H9 (cell line): ENCODE measurements at regions not wholly inside any gene's neighbourhood (a gene's known extent, or its start where the extent isn't known, plus 50 kb on each side); places are given as distances from the start of the nearest gene placed in this dataset.

Experiments used
- DNase-seq: peaks from one replicate; pipeline ENCODE4 v3.0.0-alpha.2; 2017
- H2AFZ ChIP-seq: one replicate; pipeline ENCODE4 v1.6.1; 2013; ENCODE audit warnings: mild to moderate bottlenecking, low read length, control low read depth, moderate library complexity
- H2AK5ac ChIP-seq: 2 replicates; pipeline ENCODE4 v1.6.1; 2013; ENCODE audit warnings: low read length, control low read depth, mixed read lengths; ENCODE audit not compliant: insufficient read length
- H2BK120ac ChIP-seq: one replicate; pipeline ENCODE4 v1.6.1; 2013; ENCODE audit warnings: low read depth, mild to moderate bottlenecking, low read length, control low read depth, inconsistent platforms; ENCODE audit not compliant: poor library complexity, severe bottlenecking
- H2BK12ac ChIP-seq: 2 replicates; pipeline ENCODE4 v1.6.1; 2013; ENCODE audit warnings: low read length, control low read depth, mixed read lengths, low read depth; ENCODE audit not compliant: insufficient read length
- H2BK15ac ChIP-seq: 2 replicates; pipeline ENCODE4 v1.6.1; 2013; ENCODE audit warnings: low read depth, low read length, control low read depth
- H2BK20ac ChIP-seq: one replicate; pipeline ENCODE4 v1.6.1; 2013; ENCODE audit warnings: low read depth, mild to moderate bottlenecking, low read length, control low read depth, inconsistent platforms; ENCODE audit not compliant: poor library complexity, severe bottlenecking
- H2BK5ac ChIP-seq: 2 replicates; pipeline ENCODE4 v1.6.1; 2013; ENCODE audit warnings: low read length, control low read depth, mixed read lengths; ENCODE audit not compliant: insufficient read length
- H3K14ac ChIP-seq: 2 replicates; pipeline ENCODE4 v1.6.1; 2013; ENCODE audit warnings: low read length, control low read depth; ENCODE audit not compliant: insufficient read depth
- H3K18ac ChIP-seq: 2 replicates; pipeline ENCODE4 v1.6.1; 2013; ENCODE audit warnings: low read depth, mild to moderate bottlenecking, mixed read lengths, low read length, control low read depth; ENCODE audit not compliant: insufficient read length
- H3K23ac ChIP-seq: 2 replicates; pipeline ENCODE4 v1.6.1; 2013; ENCODE audit warnings: low read length, control low read depth, mixed read lengths, low read depth; ENCODE audit not compliant: insufficient read length
- H3K23me2 ChIP-seq: 2 replicates; pipeline ENCODE4 v1.6.1; 2013; ENCODE audit warnings: low read depth, mild to moderate bottlenecking, mixed read lengths, low read length, control low read depth; ENCODE audit not compliant: insufficient read length, poor library complexity, severe bottlenecking
- H3K27ac ChIP-seq: 2 replicates; pipeline ENCODE4 v1.5.1; 2013; ENCODE audit warnings: low read length, control low read depth, mixed read lengths, low read depth; ENCODE audit not compliant: insufficient read length
- H3K27me3 ChIP-seq: 2 replicates; pipeline ENCODE4 v1.6.1; 2013; ENCODE audit warnings: low read length, control low read depth, inconsistent platforms; ENCODE audit not compliant: insufficient read depth
- H3K4ac ChIP-seq: 2 replicates; pipeline ENCODE4 v1.6.1; 2013; ENCODE audit warnings: low read depth, mild to moderate bottlenecking, control low read depth, inconsistent platforms, low read length, moderate library complexity
- H3K4me1 ChIP-seq: 2 replicates; pipeline ENCODE4 v1.6.1; 2013; ENCODE audit warnings: low read length, control low read depth, inconsistent platforms; ENCODE audit not compliant: insufficient read depth
- H3K4me2 ChIP-seq: 2 replicates; pipeline ENCODE4 v1.6.1; 2013; ENCODE audit warnings: low read length, control low read depth, mixed read lengths; ENCODE audit not compliant: insufficient read length, insufficient read depth
- H3K56ac ChIP-seq: 2 replicates; pipeline ENCODE4 v1.6.1; 2013; ENCODE audit warnings: low read depth, mild to moderate bottlenecking, mixed read lengths, low read length, control low read depth; ENCODE audit not compliant: insufficient read length
- H3K79me1 ChIP-seq: 2 replicates; pipeline ENCODE4 v1.6.1; 2013; ENCODE audit warnings: low read depth, mild to moderate bottlenecking, moderate library complexity, low read length, control low read depth, inconsistent platforms; ENCODE audit not compliant: insufficient read depth, poor library complexity, severe bottlenecking
- H3K79me2 ChIP-seq: 2 replicates; pipeline ENCODE4 v1.6.1; 2013; ENCODE audit warnings: low read length, control low read depth, inconsistent platforms; ENCODE audit not compliant: insufficient read depth
- H3K9ac ChIP-seq: 2 replicates; pipeline ENCODE4 v1.6.1; 2013; ENCODE audit warnings: low read length, control low read depth, mixed read lengths; ENCODE audit not compliant: insufficient read length; ENCODE audit errors: extremely low read depth
- H3K9me3 ChIP-seq: one replicate; pipeline ENCODE4 v1.6.1; 2013; ENCODE audit warnings: low read depth, low read length, inconsistent platforms; ENCODE audit not compliant: control insufficient read depth
- H3T11ph ChIP-seq: one replicate; pipeline ENCODE4 v1.6.1; 2013; ENCODE audit warnings: mild to moderate bottlenecking, low read length, control low read depth, inconsistent platforms
- H4K20me1 ChIP-seq: one replicate; pipeline ENCODE4 v1.6.1; 2013; ENCODE audit not compliant: control insufficient read depth, insufficient read length, insufficient read depth
- H4K5ac ChIP-seq: 2 replicates; pipeline ENCODE4 v1.6.1; 2013; ENCODE audit warnings: low read depth, mild to moderate bottlenecking, mixed read lengths, low read length, control low read depth; ENCODE audit not compliant: insufficient read length
- H4K8ac ChIP-seq: replicated peaks from 2 replicates; pipeline ENCODE4 v1.6.1; 2013; ENCODE audit warnings: low read length, control low read depth, mixed read lengths, low read depth; ENCODE audit not compliant: insufficient read length
- H4K91ac ChIP-seq: 2 replicates; pipeline ENCODE4 v1.6.1; 2013; ENCODE audit warnings: low read depth, mild to moderate bottlenecking, moderate library complexity, mixed read lengths, low read length, control low read depth; ENCODE audit not compliant: insufficient read length
- H3K27ac Mint-ChIP-seq, 3 experiments: 2 replicates in 2 of 3; 3 replicates in 1 of 3; pipeline ENCODE4 v1.8.0; 2020 to 2021; ENCODE audit warnings: mixed read lengths in 3 of 3, mild to moderate bottlenecking in 1 of 3, moderate library complexity in 1 of 3
- H3K27me3 Mint-ChIP-seq: 2 replicates; pipeline ENCODE4 v1.8.0; 2021; ENCODE audit warnings: low read depth, mild to moderate bottlenecking, moderate library complexity, mixed read lengths
- H3K36me3 Mint-ChIP-seq, 3 experiments: 2 replicates in 2 of 3; 3 replicates in 1 of 3; pipeline ENCODE4 v1.8.0; 2020 to 2021; ENCODE audit warnings: low read depth in 3 of 3, mixed read lengths in 3 of 3; ENCODE audit not compliant: insufficient read depth in 1 of 3
- H3K4me1 Mint-ChIP-seq, 2 experiments: 2 replicates each; pipeline ENCODE4 v1.8.0; 2020; ENCODE audit warnings: mixed read lengths in 2 of 2
- H3K4me3 Mint-ChIP-seq, 2 experiments: 2 replicates in 1 of 2; 3 replicates in 1 of 2; pipeline ENCODE4 v1.8.0; 2020 to 2021; ENCODE audit warnings: mild to moderate bottlenecking in 2 of 2, mixed read lengths in 2 of 2, moderate library complexity in 1 of 2
- H3K9me3 Mint-ChIP-seq, 2 experiments: 2 replicates in 1 of 2; 3 replicates in 1 of 2; pipeline ENCODE4 v1.8.0; 2020; ENCODE audit warnings: mild to moderate bottlenecking in 2 of 2, mixed read lengths in 2 of 2, moderate library complexity in 1 of 2
- CTCF ChIP-seq: fragments of 200-600 bp; sonication (generic); conservative IDR thresholded peaks from 3 replicates; pipeline ENCODE4 v1.8.0; 2021; ENCODE audit warnings: antibody characterized with exemption, mild to moderate bottlenecking
- WGBS: extraction: QIAGEN DNeasy Blood & Tissue Kit; methylation state at CpG from one replicate; pipeline ENCODE4 v1.1.7; 2013; ENCODE audit warnings: missing lambda C conversion rate, low lambda C conversion rate, mixed read lengths; ENCODE audit not compliant: insufficient read length; ENCODE audit errors: extremely low coverage; 5-methylcytosine and 5-hydroxymethylcytosine counted together

GRCh38 chr17:55575058-55575636 lies 63.9 kb upstream of the SMIM36 start:
- no peaks in the 10 kb centered on the region for H4K20me1 ChIP-seq
- H4K5ac ChIP-seq = no peak overlapping the region
- no peak overlapping the region for H2BK5ac ChIP-seq
- TF ChIP-seq CTCF = no peak
- Mint-ChIP-seq H3K4me3 (no peak overlapping the region), H3K27me3 (no peaks in the 10 kb centered on the region; the same call in 1 of the 2 replicates), H3K9me3 (no peaks in the 10 kb centered on the region), H3K36me3 (no peaks in the 10 kb centered on the region), H3K27ac (no peak overlapping the region), H3K4me1 (peaks cover 7% of the 10 kb centered on the region in 2 experiments; a peak in 3 of 4 replicates)
- H3K27ac ChIP-seq = no peak overlapping the region
- H3K9me3 ChIP-seq = no peaks in the 10 kb centered on the region
- no peaks in the 10 kb centered on the region for H3K4me1 ChIP-seq
- no peak overlapping the region for H2AFZ ChIP-seq
- no peak overlapping the region for H2BK120ac ChIP-seq
- no peaks in the 10 kb centered on the region for H3K79me2 ChIP-seq
- no peaks in the 10 kb centered on the region for H3K23me2 ChIP-seq
- H3K79me1 ChIP-seq = no peaks in the 10 kb centered on the region
- H3K56ac ChIP-seq = no peak overlapping the region
- no peak overlapping the region for H2BK15ac ChIP-seq
- no peak overlapping the region for H3K23ac ChIP-seq
- WGBS = no CpG with 5 or more reads among the region's 4 CpGs
- H2BK12ac ChIP-seq = no peak overlapping the region
- no peak overlapping the region for H3K18ac ChIP-seq
- no peak overlapping the region for H4K8ac ChIP-seq
- DNase-seq = no peak
- H3T11ph ChIP-seq = no peak overlapping the region
- H2AK5ac ChIP-seq = no peak overlapping the region
- H3K14ac ChIP-seq = no peak overlapping the region
- no peak overlapping the region for H3K4ac ChIP-seq
- H3K9ac ChIP-seq = no peak overlapping the region
- H2BK20ac ChIP-seq = no peak overlapping the region
- H3K4me2 ChIP-seq = no peak overlapping the region
- H3K27me3 ChIP-seq = no peaks in the 10 kb centered on the region
- no peak overlapping the region for H4K91ac ChIP-seq
